Muscle layer of duodenum (tissue), 2 donors: ENCODE measurements at regions not wholly inside any gene's neighbourhood (a gene's known extent, or its start where the extent isn't known, plus 50 kb on each side); places are given as distances from the start of the nearest gene placed in this dataset.

ENCODE experiments used
- H3K27ac ChIP-seq: one replicate; pipeline ENCODE4 v1.7.0; 2013; ENCODE audit warnings: mild to moderate bottlenecking, low read length
- H3K27me3 ChIP-seq: one replicate; pipeline ENCODE4 v1.7.0; 2013; ENCODE audit warnings: low read depth, mild to moderate bottlenecking, control low read depth, low read length
- H3K36me3 ChIP-seq, 2 donors: one replicate each; pipeline ENCODE4 v1.7.0; 2013; ENCODE audit warnings: low read length in 2 of 2, control low read depth in 1 of 2, mild to moderate bottlenecking in 1 of 2; ENCODE audit not compliant: insufficient read depth in 2 of 2, control insufficient read depth in 1 of 2
- H3K4me1 ChIP-seq, 2 donors: one replicate each; pipeline ENCODE4 v1.7.0; 2013; ENCODE audit warnings: low read length in 2 of 2, mild to moderate bottlenecking in 2 of 2, control low read depth in 1 of 2, moderate library complexity in 1 of 2; ENCODE audit not compliant: insufficient read depth in 2 of 2, control insufficient read depth in 1 of 2
- H3K4me3 ChIP-seq, 2 donors: one replicate each; pipeline ENCODE4 v1.7.0; 2013; ENCODE audit warnings: low read length in 2 of 2, low read depth in 1 of 2, mild to moderate bottlenecking in 1 of 2
- H3K9me3 ChIP-seq, 2 donors: one replicate each; pipeline ENCODE4 v1.7.0; 2013; ENCODE audit warnings: low read length in 2 of 2, control low read depth in 1 of 2, mild to moderate bottlenecking in 1 of 2; ENCODE audit not compliant: control insufficient read depth in 1 of 2
- donor health status: healthy.

DNA sequence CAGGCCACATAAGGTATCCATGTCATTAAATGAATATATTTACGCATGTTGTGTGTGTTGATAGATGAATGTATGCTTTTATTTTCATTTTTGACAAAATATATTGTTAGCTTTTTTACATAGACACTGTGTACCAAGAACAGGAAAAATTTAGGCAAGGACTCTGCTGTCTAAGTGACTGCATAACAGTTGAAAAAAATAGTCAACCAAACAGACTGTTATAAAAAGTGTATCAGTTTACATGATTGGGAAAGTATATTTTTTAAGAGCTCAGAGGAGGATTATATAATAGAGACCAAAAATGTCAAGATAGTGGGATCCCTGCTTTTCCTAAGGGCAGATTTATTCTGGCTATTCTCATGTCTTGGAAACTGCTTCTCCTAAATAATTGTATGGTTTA lies 858.0 kb downstream of the SLITRK1 start:
- H3K27ac ChIP-seq, result no peak overlapping the region
- no peaks in the 10 kb centered on the region for H3K27me3 ChIP-seq
- H3K4me1 ChIP-seq, result no peaks in the 10 kb centered on the region
- no peaks in the 10 kb centered on the region for H3K36me3 ChIP-seq
- peaks cover 0 to 3% of the 10 kb centered on the region in 2 donors for H3K9me3 ChIP-seq
- H3K4me3 ChIP-seq, result no peak overlapping the region

- no peaks in the 10 kb centered on the region for H3K4me1 ChIP-seq
- no peak overlapping the region for H3K27ac ChIP-seq
- no peak overlapping the region for H3K4me3 ChIP-seq
- H3K27me3 ChIP-seq, result no peaks in the 10 kb centered on the region
- H3K36me3 ChIP-seq, result no peaks in the 10 kb centered on the region
- no peaks in the 10 kb centered on the region for H3K9me3 ChIP-seq
Observed at GRCh38 chr13:83019986-83020385, 862.3 kb downstream of the SLITRK1 start.

DNA sequence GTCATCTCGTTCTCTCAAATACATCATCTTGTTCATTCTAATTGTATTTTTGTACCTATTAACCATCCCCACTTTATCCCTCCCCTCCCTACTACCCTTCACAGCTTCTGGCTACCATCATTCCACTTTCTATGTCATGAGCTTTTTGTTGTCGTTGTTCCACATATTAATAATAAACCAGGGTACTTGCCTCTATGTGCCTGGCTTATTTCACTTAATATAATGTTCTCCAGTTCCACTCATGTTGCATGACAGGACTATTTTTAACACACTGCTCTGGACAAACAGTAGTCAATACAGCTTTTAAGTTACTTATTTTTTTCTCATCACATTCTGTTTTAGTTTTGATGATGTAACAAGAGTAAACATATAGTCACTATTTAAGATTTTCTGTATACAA lies 872.3 kb downstream of the SLITRK1 start:
- H3K36me3 ChIP-seq, result no peaks in the 10 kb centered on the region
- H3K27me3 ChIP-seq, result no peaks in the 10 kb centered on the region
- no peaks in the 10 kb centered on the region for H3K4me1 ChIP-seq
- no peaks in the 10 kb centered on the region for H3K9me3 ChIP-seq
- no peak overlapping the region for H3K4me3 ChIP-seq
- H3K27ac ChIP-seq, result no peak overlapping the region

DNA sequence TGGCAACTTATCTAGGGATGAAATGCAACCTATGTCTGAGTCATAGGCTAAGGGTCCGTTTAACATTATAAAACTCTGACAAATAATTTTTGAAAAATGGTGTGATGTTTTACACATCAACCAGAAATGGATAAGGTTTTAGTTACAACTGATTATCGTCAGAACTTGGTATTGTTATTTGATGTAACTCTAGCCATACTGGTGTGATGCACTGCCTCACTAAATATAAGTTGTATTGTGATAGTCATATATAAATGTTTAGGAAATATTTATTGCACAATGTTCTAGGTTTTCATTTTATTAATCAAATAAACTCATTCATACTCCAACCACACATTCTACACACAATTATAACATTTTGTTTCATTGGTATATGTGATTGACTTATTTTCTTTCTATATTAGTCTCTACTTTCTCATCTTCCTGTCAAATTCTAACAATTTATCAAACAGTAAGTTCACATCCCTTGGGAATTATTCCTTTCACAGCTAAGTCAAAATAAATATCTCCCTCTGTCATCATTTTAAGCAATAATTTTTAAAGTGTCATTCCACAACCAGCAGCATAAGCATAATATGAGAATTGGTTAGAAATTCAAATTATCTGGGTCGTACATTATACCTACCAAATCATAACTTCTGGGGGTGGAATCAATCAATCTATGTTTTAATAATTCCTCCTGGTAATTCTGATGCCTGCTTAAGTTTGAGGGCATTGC lies 873.9 kb downstream of the SLITRK1 start:
- Histone ChIP-seq H3K9me3 (no peaks in the 10 kb centered on the region), H3K27ac (no peak overlapping the region), H3K4me1 (no peaks in the 10 kb centered on the region), H3K4me3 (no peak overlapping the region), H3K27me3 (no peaks in the 10 kb centered on the region), H3K36me3 (no peaks in the 10 kb centered on the region)

GRCh38 chr13:83007226-83007625 lies 875.0 kb downstream of the SLITRK1 start:
- no peaks in the 10 kb centered on the region for H3K36me3 ChIP-seq
- H3K27me3 ChIP-seq, result no peaks in the 10 kb centered on the region
- no peak overlapping the region for H3K27ac ChIP-seq
- H3K9me3 ChIP-seq, result no peaks in the 10 kb centered on the region
- H3K4me1 ChIP-seq, result no peaks in the 10 kb centered on the region
- H3K4me3 ChIP-seq, result no peak overlapping the region

DNA sequence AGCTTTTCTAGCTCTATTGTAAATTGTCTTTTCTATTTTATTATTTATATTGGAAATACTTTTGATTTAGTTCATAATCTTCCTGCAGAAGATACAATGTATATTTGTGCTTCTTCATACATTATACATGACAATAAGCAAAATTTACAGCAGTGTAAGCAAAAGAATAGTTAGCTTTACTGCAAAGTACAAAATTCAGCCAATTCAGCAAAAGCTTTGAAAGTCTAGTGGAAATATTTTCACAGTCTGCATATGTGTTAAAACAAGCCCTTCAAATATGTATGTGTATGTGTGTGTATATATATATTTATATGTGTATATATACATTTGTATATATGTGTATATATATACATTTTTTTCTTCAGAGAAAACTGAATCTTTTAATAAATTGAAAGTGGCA lies 879.1 kb downstream of the SLITRK1 start:
- no peaks in the 10 kb centered on the region for H3K27me3 ChIP-seq
- H3K4me1 ChIP-seq, result no peaks in the 10 kb centered on the region
- no peak overlapping the region for H3K4me3 ChIP-seq
- no peak overlapping the region for H3K27ac ChIP-seq
- H3K36me3 ChIP-seq, result no peaks in the 10 kb centered on the region
- no peaks in the 10 kb centered on the region for H3K9me3 ChIP-seq

DNA sequence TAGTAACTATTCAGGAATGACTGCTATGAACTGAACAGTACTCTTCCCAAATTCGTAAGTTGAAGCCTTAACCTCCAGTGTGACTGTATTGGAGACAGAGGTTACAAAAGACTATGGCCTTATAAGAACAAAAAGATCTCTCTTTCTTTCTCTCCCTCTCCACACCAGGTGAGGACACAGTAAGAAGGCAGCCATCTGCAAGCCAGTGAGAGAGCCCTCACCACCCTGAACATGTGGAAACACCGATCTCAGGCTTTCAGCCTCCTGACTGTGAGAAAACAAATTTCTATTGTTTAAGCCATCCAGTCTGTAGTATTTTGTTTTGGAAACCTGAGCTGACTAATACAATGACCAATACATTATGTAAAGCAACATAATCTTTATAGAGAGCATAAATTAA lies 888.9 kb downstream of the SLITRK1 start:
- Histone ChIP-seq H3K4me1 (no peaks in the 10 kb centered on the region), H3K27ac (no peak overlapping the region), H3K4me3 (no peak overlapping the region), H3K27me3 (no peaks in the 10 kb centered on the region), H3K9me3 (no peaks in the 10 kb centered on the region), H3K36me3 (no peaks in the 10 kb centered on the region)

GRCh38 chr13:82976499-82976898 lies 905.8 kb downstream of the SLITRK1 start:
- H3K4me1 ChIP-seq, result no peaks in the 10 kb centered on the region
- no peaks in the 10 kb centered on the region for H3K27me3 ChIP-seq
- H3K27ac ChIP-seq, result no peak overlapping the region
- no peaks in the 10 kb centered on the region for H3K9me3 ChIP-seq
- H3K36me3 ChIP-seq, result no peaks in the 10 kb centered on the region
- H3K4me3 ChIP-seq, result no peak overlapping the region

DNA sequence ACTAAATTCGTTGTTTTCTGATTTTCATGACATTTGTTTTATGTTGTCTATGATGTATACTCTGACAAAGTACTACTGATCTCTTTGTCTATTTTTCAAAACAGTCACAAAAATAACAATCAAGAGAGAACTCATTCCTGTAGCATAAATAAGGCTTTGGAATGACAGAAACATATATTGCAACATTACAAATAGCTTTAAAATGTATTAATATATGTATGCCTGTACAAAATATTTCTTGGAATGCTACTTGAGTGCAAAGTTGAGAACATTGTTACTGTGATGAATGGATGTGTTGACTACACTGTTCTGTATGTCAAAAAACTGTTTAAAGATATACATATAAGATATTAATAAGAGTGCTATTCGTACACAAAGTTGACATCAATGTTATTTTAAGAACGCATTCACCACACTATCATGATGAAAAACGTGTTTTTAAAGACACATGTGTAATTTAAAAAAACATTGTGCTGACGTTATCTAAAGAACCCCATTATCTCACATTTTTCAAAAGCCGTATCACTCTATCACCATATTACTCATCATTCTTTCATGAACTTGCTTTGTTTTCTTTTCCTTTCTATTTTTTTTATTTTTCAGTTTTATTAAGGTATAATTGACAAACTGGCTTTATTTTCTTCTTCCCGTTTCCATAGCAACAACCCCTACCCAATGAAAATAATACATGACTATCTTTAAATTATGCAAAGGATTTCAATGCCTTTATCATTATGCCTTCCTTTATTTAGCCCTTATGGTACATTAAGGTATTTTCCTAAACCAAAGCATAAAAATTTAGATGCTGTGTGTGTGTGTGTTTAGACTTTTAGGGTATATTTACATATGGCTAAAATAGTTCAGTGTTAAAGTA lies 918.8 kb downstream of the SLITRK1 start:
- H3K4me3 ChIP-seq, result no peak overlapping the region
- no peaks in the 10 kb centered on the region for H3K9me3 ChIP-seq
- no peaks in the 10 kb centered on the region for H3K27me3 ChIP-seq
- H3K4me1 ChIP-seq, result no peaks in the 10 kb centered on the region
- H3K27ac ChIP-seq, result no peak overlapping the region
- H3K36me3 ChIP-seq, result no peaks in the 10 kb centered on the region

DNA sequence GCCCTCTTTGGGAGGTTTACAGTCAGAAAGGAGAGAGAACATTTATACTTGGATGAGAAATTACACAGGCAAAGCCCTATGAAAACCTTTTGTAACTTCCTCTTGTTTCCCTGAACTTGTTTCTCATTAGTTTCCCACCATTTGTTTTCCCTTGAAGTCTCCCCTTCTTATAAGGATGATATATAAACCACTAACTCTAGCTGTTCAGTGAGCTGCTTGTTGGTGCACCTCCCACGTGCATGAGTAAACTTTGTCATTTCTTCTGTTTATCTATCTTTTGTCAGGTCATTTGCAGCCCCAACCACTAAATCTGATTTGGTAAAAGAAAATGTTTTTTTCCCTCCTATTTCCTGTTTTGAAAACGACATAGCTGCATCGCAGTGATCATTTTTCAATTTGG lies 919.9 kb downstream of the SLITRK1 start:
- H3K27me3 ChIP-seq, result no peaks in the 10 kb centered on the region
- no peaks in the 10 kb centered on the region for H3K9me3 ChIP-seq
- H3K4me3 ChIP-seq, result no peak overlapping the region
- H3K27ac ChIP-seq, result no peak overlapping the region
- H3K36me3 ChIP-seq, result no peaks in the 10 kb centered on the region
- no peaks in the 10 kb centered on the region for H3K4me1 ChIP-seq

DNA sequence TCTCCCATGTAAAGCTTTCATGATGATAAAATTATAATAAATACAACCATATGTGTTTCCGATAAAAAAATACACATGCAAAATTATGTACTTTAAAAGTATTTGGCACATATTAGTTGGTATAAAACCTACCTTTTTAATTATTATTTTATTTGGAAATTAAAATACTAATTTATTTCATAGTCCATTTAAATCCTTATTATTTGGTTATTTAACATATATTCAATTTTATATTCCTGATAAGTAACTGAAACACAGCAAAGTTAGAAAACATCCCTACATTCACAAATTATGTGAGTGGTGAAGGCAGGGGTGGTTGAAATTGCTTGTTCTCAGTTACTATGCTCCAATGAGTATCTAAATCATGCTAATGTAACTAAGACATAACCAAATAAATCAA lies 920.5 kb downstream of the SLITRK1 start:
- Histone ChIP-seq H3K9me3 (no peaks in the 10 kb centered on the region), H3K4me3 (no peak overlapping the region), H3K27me3 (no peaks in the 10 kb centered on the region), H3K36me3 (no peaks in the 10 kb centered on the region), H3K27ac (no peak overlapping the region), H3K4me1 (no peaks in the 10 kb centered on the region)
